ENCODE measurements at regions not wholly inside any gene's neighbourhood (a gene's known extent, or its start where the extent isn't known, plus 50 kb on each side); places are given as distances from the start of the nearest gene placed in this dataset.

GRCh38 chr2:43135583-43135982 lies 90.8 kb downstream of the ZFP36L2 start:
- TF ChIP-seq CTCF (conservative IDR thresholded peaks at IDR 0.05; ENCODE audit: low read length), result no peak
- TF ChIP-seq EZH2phosphoT487 (IDR thresholded peaks at IDR 0.05; ENCODE audit: borderline replicate concordance, low read depth, low read length), result no peak

Measured in OCI-LY7 (cell line).